ENCODE measurements at regions not wholly inside any gene's neighbourhood (a gene's known extent, or its start where the extent isn't known, plus 50 kb on each side); places are given as distances from the start of the nearest gene placed in this dataset.

DNA sequence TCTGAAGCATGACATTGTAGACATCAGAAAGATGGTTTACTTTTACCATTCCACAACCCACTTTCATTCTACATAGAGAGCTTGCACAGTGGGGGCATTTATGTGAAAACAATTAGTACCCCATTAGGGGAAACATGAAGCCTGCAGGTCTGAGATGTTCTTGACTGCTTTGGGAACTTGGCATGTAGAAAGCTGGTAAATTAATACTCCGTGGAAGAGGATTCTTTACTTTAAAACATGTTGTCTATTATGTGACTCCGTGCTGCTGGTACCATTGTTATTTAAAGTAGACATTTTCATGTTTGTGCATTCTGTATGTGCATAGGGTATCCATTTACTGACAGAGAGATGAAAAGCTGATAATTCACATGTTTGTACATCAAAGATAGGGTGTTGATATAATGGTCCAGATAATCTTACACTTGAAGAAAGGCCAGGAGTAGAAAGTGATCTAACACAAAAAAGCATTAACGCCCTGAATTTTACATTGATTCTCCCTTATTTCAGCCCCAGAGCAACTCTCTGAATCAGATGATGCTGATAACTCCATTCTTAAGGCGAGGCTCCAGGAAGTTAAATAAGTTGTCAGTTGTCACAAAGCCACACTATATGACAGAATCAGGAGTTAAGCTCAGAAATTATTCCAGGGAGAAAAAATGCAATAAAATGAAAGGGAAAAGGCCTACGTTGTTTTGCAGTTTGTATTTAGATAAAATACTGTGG, 50.1 kb upstream of the CD180 start:
- Histone ChIP-seq H3K4me2 (ENCODE audit: control insufficient read depth, insufficient read depth) (no peak overlapping the region), H3K36me3 (ENCODE audit: control insufficient read depth in 2 of 2, insufficient read depth in 2 of 2, low read length in 1 of 2) (no peaks in the 10 kb centered on the region), H3K4me3 (no peak overlapping the region), H3K4me1 (ENCODE audit: control insufficient read depth, insufficient read depth, low read length) (no peaks in the 10 kb centered on the region), H2AFZ (ENCODE audit: control insufficient read depth, low read depth, low read length) (no peak overlapping the region), H3K9me3 (replicated peaks; ENCODE audit: control insufficient read depth, insufficient read depth, low read length) (no peaks in the 10 kb centered on the region), H4K20me1 (ENCODE audit: control insufficient read depth, insufficient read depth) (no peaks in the 10 kb centered on the region), H3K27me3 (replicated peaks in 1 of 2; ENCODE audit: control insufficient read depth in 2 of 2, insufficient read depth in 2 of 2, low read length in 1 of 2) (no peaks in the 10 kb centered on the region), H3K9ac (ENCODE audit: control insufficient read depth, insufficient read depth, low read length) (no peak overlapping the region), H3K79me2 (ENCODE audit: control insufficient read depth, insufficient read depth, low read length) (no peaks in the 10 kb centered on the region), H3K27ac (ENCODE audit: control insufficient read depth, insufficient read depth) (no peak overlapping the region)
- intact Hi-C loops (cut with micrococcal nuclease; ENCODE audit: unreplicated experiment): loop anchor here (1.0 kb wide), 1 partner anchor 1006 kb away; no protein-coding TSS in a partner anchor
- RAD21 ChIA-PET (ENCODE audit: unreplicated experiment): interaction anchor here (0.5 to 2.1 kb wide), 13 partner anchors 25 to 1761 kb away, joined by 3 to 22 read pairs (median 4); no protein-coding TSS in a partner anchor
- in situ Hi-C loops (cut with MboI): loop anchor here (5.0 to 25.0 kb wide), 3 partner anchors 1006 to 1741 kb away; no protein-coding TSS in a partner anchor
- 35% methylated on average over 5 of the region's 5 CpGs for WGBS (ENCODE audit: insufficient coverage, insufficient replicate concordance, low lambda C conversion rate, missing lambda C conversion rate)
- no peak for ATAC-seq
- FAIRE-seq: peak; percentile 49
- DNase-seq (ENCODE audit: low read depth, low spot score): no peak
- POLR2A ChIA-PET: no interaction called here
- SMC1A ChIA-PET (ENCODE audit: uncharacterized antibody, unreplicated experiment): interaction anchor here (0.5 to 4.6 kb wide), 30 partner anchors 8 to 1210 kb away, joined by 3 to 55 read pairs (median 4); no protein-coding TSS in a partner anchor
- CTCF ChIA-PET: interaction anchor here (0.7 to 6.1 kb wide), 36 partner anchors 9 to 1798 kb away, joined by 3 to 73 read pairs (median 4); partner anchors contain the start of gene PIK3R1
- BruUV-seq (replicated peaks): no TSS peak
- TF ChIP-seq RFX5 (IDR thresholded peaks at IDR 0.05; ENCODE audit: low read depth, low read length) (no peak), NR2C2 (IDR thresholded peaks at IDR 0.05; ENCODE audit: borderline replicate concordance, control insufficient read depth, insufficient read length, low read depth) (no peak), SP1 (IDR thresholded peaks at IDR 0.05; ENCODE audit: low read depth, low read length) (no peak), SMAD1 (IDR thresholded peaks at IDR 0.05; ENCODE audit: low read depth, partially characterized antibody) (no peak), ZNF24 (IDR thresholded peaks at IDR 0.05) (no peak), ATF7 (IDR thresholded peaks at IDR 0.05; ENCODE audit: low read depth) (no peak), BRCA1 (IDR thresholded peaks at IDR 0.05; ENCODE audit: low read depth, low read length) (no peak), ASH2L (IDR thresholded peaks at IDR 0.05; ENCODE audit: borderline replicate concordance, low read depth) (no peak), SMARCA5 (IDR thresholded peaks at IDR 0.05) (no peak), CREB1 (IDR thresholded peaks at IDR 0.05; ENCODE audit: low read depth) (no peak), SRF (IDR thresholded peaks at IDR 0.05; ENCODE audit: low read depth in 2 of 2, low read length in 2 of 2) (no peak)
- TF ChIP-seq, protein P1, sequence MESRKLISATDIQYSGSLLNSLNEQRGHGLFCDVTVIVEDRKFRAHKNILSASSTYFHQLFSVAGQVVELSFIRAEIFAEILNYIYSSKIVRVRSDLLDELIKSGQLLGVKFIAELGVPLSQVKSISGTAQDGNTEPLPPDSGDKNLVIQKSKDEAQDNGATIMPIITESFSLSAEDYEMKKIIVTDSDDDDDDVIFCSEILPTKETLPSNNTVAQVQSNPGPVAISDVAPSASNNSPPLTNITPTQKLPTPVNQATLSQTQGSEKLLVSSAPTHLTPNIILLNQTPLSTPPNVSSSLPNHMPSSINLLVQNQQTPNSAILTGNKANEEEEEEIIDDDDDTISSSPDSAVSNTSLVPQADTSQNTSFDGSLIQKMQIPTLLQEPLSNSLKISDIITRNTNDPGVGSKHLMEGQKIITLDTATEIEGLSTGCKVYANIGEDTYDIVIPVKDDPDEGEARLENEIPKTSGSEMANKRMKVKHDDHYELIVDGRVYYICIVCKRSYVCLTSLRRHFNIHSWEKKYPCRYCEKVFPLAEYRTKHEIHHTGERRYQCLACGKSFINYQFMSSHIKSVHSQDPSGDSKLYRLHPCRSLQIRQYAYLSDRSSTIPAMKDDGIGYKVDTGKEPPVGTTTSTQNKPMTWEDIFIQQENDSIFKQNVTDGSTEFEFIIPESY (IDR thresholded peaks at IDR 0.05): no peak
- TF ChIP-seq, protein P2, sequence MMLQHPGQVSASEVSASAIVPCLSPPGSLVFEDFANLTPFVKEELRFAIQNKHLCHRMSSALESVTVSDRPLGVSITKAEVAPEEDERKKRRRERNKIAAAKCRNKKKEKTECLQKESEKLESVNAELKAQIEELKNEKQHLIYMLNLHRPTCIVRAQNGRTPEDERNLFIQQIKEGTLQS (IDR thresholded peaks at IDR 0.05; ENCODE audit: borderline replicate concordance, extremely low read depth, low read depth, low read length): no peak
- TF ChIP-seq, protein P3, sequence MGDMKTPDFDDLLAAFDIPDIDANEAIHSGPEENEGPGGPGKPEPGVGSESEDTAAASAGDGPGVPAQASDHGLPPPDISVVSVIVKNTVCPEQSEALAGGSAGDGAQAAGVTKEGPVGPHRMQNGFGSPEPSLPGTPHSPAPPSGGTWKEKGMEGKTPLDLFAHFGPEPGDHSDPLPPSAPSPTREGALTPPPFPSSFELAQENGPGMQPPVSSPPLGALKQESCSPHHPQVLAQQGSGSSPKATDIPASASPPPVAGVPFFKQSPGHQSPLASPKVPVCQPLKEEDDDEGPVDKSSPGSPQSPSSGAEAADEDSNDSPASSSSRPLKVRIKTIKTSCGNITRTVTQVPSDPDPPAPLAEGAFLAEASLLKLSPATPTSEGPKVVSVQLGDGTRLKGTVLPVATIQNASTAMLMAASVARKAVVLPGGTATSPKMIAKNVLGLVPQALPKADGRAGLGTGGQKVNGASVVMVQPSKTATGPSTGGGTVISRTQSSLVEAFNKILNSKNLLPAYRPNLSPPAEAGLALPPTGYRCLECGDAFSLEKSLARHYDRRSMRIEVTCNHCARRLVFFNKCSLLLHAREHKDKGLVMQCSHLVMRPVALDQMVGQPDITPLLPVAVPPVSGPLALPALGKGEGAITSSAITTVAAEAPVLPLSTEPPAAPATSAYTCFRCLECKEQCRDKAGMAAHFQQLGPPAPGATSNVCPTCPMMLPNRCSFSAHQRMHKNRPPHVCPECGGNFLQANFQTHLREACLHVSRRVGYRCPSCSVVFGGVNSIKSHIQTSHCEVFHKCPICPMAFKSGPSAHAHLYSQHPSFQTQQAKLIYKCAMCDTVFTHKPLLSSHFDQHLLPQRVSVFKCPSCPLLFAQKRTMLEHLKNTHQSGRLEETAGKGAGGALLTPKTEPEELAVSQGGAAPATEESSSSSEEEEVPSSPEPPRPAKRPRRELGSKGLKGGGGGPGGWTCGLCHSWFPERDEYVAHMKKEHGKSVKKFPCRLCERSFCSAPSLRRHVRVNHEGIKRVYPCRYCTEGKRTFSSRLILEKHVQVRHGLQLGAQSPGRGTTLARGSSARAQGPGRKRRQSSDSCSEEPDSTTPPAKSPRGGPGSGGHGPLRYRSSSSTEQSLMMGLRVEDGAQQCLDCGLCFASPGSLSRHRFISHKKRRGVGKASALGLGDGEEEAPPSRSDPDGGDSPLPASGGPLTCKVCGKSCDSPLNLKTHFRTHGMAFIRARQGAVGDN (IDR thresholded peaks at IDR 0.05): no peak
- TF ChIP-seq, protein P4, sequence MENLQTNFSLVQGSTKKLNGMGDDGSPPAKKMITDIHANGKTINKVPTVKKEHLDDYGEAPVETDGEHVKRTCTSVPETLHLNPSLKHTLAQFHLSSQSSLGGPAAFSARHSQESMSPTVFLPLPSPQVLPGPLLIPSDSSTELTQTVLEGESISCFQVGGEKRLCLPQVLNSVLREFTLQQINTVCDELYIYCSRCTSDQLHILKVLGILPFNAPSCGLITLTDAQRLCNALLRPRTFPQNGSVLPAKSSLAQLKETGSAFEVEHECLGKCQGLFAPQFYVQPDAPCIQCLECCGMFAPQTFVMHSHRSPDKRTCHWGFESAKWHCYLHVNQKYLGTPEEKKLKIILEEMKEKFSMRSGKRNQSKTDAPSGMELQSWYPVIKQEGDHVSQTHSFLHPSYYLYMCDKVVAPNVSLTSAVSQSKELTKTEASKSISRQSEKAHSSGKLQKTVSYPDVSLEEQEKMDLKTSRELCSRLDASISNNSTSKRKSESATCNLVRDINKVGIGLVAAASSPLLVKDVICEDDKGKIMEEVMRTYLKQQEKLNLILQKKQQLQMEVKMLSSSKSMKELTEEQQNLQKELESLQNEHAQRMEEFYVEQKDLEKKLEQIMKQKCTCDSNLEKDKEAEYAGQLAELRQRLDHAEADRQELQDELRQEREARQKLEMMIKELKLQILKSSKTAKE (IDR thresholded peaks at IDR 0.05; ENCODE audit: low read depth, poor library complexity, severe bottlenecking): no peak
